A549 (cell line): ENCODE measurements at regions not wholly inside any gene's neighbourhood (a gene's known extent, or its start where the extent isn't known, plus 50 kb on each side); places are given as distances from the start of the nearest gene placed in this dataset.

Source experiments
- ATAC-seq, 2 experiments: fragments of 200-7000 bp in 1 of 2; fragments of >200 bp in 1 of 2; cut with Nextera tagmentation in 1 of 2; cut with Tn5 transposase in 1 of 2; 3 replicates each; pipeline versions ENCODE4 v1.8.0 to v1.9.1; 2018 to 2020; ENCODE audit warnings: mild to moderate bottlenecking in 1 of 2, moderate library complexity in 1 of 2
- CTCF ChIA-PET: fragments of 300-600 bp; sonication (Branson Sonifier 250); formaldehyde crosslinking; extraction: SDS; loops from one replicate; lab custom pipeline; 2021; ENCODE audit warnings: antibody characterized with exemption, inconsistent platforms; lab: Yijun Ruan, JAX
- POLR2A ChIA-PET: fragments of 350-600 bp; formaldehyde crosslinking; extraction: SDS; loops from one replicate; lab custom pipeline; 2021; ENCODE audit warnings: antibody characterized with exemption, inconsistent platforms; lab: Yijun Ruan, JAX
- DNase-seq, 2 experiments: peaks; one replicate each; pipeline versions ENCODE4 v3.0.0 to v3.0.0-alpha.2; 2011 to 2016; ENCODE audit warnings: low read depth in 1 of 2, low spot score in 1 of 2
- FAIRE-seq: peaks from 2 replicates; lab custom pipeline; 2011; peaks lifted over from hg19 to GRCh38; lab: Jason Lieb, UNC
- H3K27ac ChIP-seq, 2 experiments: fragments of >200 bp; sonication (Bioruptor Twin); formaldehyde crosslinking; 3 replicates each; pipeline ENCODE4 v1.5.1; 2016 to 2017
- H3K4me1 ChIP-seq: fragments of >200 bp; sonication (Bioruptor Twin); formaldehyde crosslinking; 3 replicates; pipeline ENCODE4 v1.6.1; 2016
- H3K4me2 ChIP-seq: fragments of >200 bp; sonication (Bioruptor Twin); formaldehyde crosslinking; 3 replicates; pipeline ENCODE4 v1.6.1; 2016
- H3K4me3 ChIP-seq: fragments of >200 bp; sonication (Bioruptor Twin); formaldehyde crosslinking; 3 replicates; pipeline ENCODE4 v1.5.1; 2016
- H3K9me3 ChIP-seq: fragments of >200 bp; sonication (Bioruptor Twin); formaldehyde crosslinking; 3 replicates; pipeline ENCODE4 v1.6.1; 2016
- CEBPB ChIP-seq, 2 experiments: fragments of >200 bp in 1 of 2; sonication (Bioruptor Twin) in 1 of 2; formaldehyde crosslinking in 1 of 2; IDR thresholded peaks; 2 replicates each; pipeline ENCODE4 v1.6.1; 2012 to 2016
- CHD2 ChIP-seq: fragments of 150-350 bp; IDR thresholded peaks from 2 replicates; pipeline ENCODE4 v1.6.1; 2014; ENCODE audit warnings: low read length; ENCODE audit not compliant: partially characterized antibody
- CHD4 ChIP-seq: fragments of 200-600 bp; sonication (generic); IDR thresholded peaks from 2 replicates; pipeline ENCODE4 v1.6.1; 2016; ENCODE audit warnings: antibody characterized with exemption, mild to moderate bottlenecking, borderline replicate concordance
- E2F6 ChIP-seq: IDR thresholded peaks from 2 replicates; pipeline ENCODE4 v1.6.1; 2012; ENCODE audit warnings: low read depth, borderline replicate concordance
- ELK1 ChIP-seq: fragments of 150-350 bp; IDR thresholded peaks from 2 replicates; pipeline ENCODE4 v1.6.1; 2014; ENCODE audit warnings: low read depth, mild to moderate bottlenecking, low read length
- EP300 ChIP-seq, 2 experiments: fragments of >200 bp; sonication (Bioruptor Twin); formaldehyde crosslinking; IDR thresholded peaks; 2 replicates in 1 of 2; 3 replicates in 1 of 2; pipeline ENCODE4 v1.6.1; 2016 to 2017
- ESRRA ChIP-seq: fragments of 150-350 bp; IDR thresholded peaks from 2 replicates; pipeline ENCODE4 v1.6.1; 2014; ENCODE audit warnings: mild to moderate bottlenecking, low read length, borderline replicate concordance
- FOSB ChIP-seq: fragments of 250-450 bp; sonication (Bioruptor Pico); IDR thresholded peaks from 2 replicates; pipeline ENCODE4 v1.5.0; 2020; ENCODE audit warnings: mild to moderate bottlenecking, moderate library complexity
- FOSL2 ChIP-seq, 2 experiments: fragments of 450-650 bp in 1 of 2; fragments of >200 bp in 1 of 2; sonication (Bioruptor Twin) in 1 of 2; formaldehyde crosslinking; IDR thresholded peaks; 2 replicates each; pipeline versions ENCODE4 v1.5.0 to v1.6.1; 2016 to 2020; ENCODE audit warnings: mild to moderate bottlenecking in 1 of 2, moderate library complexity in 1 of 2
- FOXS1 ChIP-seq: fragments of 250-450 bp; sonication (Bioruptor Pico); IDR thresholded peaks from 2 replicates; pipeline ENCODE4 v1.5.0; 2020; ENCODE audit warnings: mild to moderate bottlenecking, moderate library complexity
- GATA3 ChIP-seq: IDR thresholded peaks from 2 replicates; pipeline ENCODE4 v1.6.1; 2012; ENCODE audit warnings: borderline replicate concordance
- HES2 ChIP-seq: fragments of >200 bp; sonication (Bioruptor Twin); formaldehyde crosslinking; IDR thresholded peaks from 2 replicates; pipeline ENCODE4 v1.6.1; 2016
- HMGXB4 ChIP-seq: fragments of 250-450 bp; sonication (Bioruptor Pico); IDR thresholded peaks from 2 replicates; pipeline ENCODE4 v1.5.0; 2021; ENCODE audit warnings: mild to moderate bottlenecking, moderate library complexity, borderline replicate concordance
- HOXB13 ChIP-seq: fragments of 250-450 bp; sonication (Bioruptor Pico); IDR thresholded peaks from 2 replicates; pipeline ENCODE4 v1.5.0; 2020; ENCODE audit warnings: low read depth, mild to moderate bottlenecking, moderate library complexity
- JUN ChIP-seq, 2 experiments: fragments of >200 bp; sonication (Bioruptor Twin); formaldehyde crosslinking; IDR thresholded peaks; 2 replicates in 1 of 2; 3 replicates in 1 of 2; pipeline ENCODE4 v1.6.1; 2016 to 2017
- KDM1A ChIP-seq: fragments of 200-600 bp; sonication (generic); IDR thresholded peaks from 2 replicates; pipeline ENCODE4 v1.6.1; 2016; ENCODE audit warnings: low read depth, mild to moderate bottlenecking
- MAFK ChIP-seq: fragments of 450-650 bp; IDR thresholded peaks from 2 replicates; pipeline ENCODE4 v1.6.1; 2014; ENCODE audit not compliant: partially characterized antibody
- MAX ChIP-seq: IDR thresholded peaks from 2 replicates; pipeline ENCODE4 v1.6.1; 2012
- MYC ChIP-seq: IDR thresholded peaks from 2 replicates; pipeline ENCODE4 v1.6.1; 2012; ENCODE audit warnings: mild to moderate bottlenecking, inconsistent platforms, low read length, improper control_type of control experiment, borderline replicate concordance
- NPAS2 ChIP-seq: fragments of 250-450 bp; sonication (Bioruptor Pico); IDR thresholded peaks from 2 replicates; pipeline ENCODE4 v1.8.0; 2022; ENCODE audit warnings: mild to moderate bottlenecking, moderate library complexity, borderline replicate concordance
- NR3C1 ChIP-seq: fragments of >200 bp; sonication (Bioruptor Twin); formaldehyde crosslinking; IDR thresholded peaks from 3 replicates; pipeline ENCODE4 v1.6.1; 2017
- PHF8 ChIP-seq: fragments of 200-600 bp; sonication (generic); IDR thresholded peaks from 2 replicates; pipeline ENCODE4 v1.6.1; 2016; ENCODE audit warnings: low read depth, mild to moderate bottlenecking, antibody characterized with exemption, moderate library complexity, borderline replicate concordance
- POLR2A ChIP-seq: IDR thresholded peaks from 2 replicates; pipeline ENCODE4 v1.6.1; 2012; ENCODE audit warnings: mild to moderate bottlenecking, low read length
- RAD21 ChIP-seq, 2 experiments: fragments of >200 bp in 1 of 2; sonication (Bioruptor Twin) in 1 of 2; formaldehyde crosslinking in 1 of 2; IDR thresholded peaks in 1 of 2; conservative IDR thresholded peaks in 1 of 2; 2 replicates in 1 of 2; 3 replicates in 1 of 2; pipeline ENCODE4 v1.6.1; 2012 to 2018; ENCODE audit warnings: inconsistent platforms in 1 of 2
- SMC3 ChIP-seq: fragments of >200 bp; sonication (Bioruptor Twin); formaldehyde crosslinking; IDR thresholded peaks from 3 replicates; pipeline ENCODE4 v1.6.1; 2018; ENCODE audit warnings: inconsistent platforms
- TFCP2L1 ChIP-seq: fragments of 250-450 bp; sonication (Bioruptor Pico); IDR thresholded peaks from 2 replicates; pipeline ENCODE4 v1.5.0; 2021; ENCODE audit warnings: mild to moderate bottlenecking
- TP53 ChIP-seq: fragments of 250-450 bp; sonication (Bioruptor Pico); IDR thresholded peaks from 2 replicates; pipeline ENCODE4 v1.5.0; 2021; ENCODE audit warnings: mild to moderate bottlenecking, moderate library complexity
- USF2 ChIP-seq: fragments of 450-650 bp; IDR thresholded peaks from 2 replicates; pipeline ENCODE4 v1.6.1; 2014; ENCODE audit warnings: antibody characterized with exemption
- ZFP36 ChIP-seq: fragments of 450-650 bp; IDR thresholded peaks from 2 replicates; pipeline ENCODE4 v1.6.1; 2014; ENCODE audit warnings: borderline replicate concordance; ENCODE audit not compliant: partially characterized antibody
- ZSCAN20 ChIP-seq: fragments of 250-450 bp; sonication (Bioruptor Pico); IDR thresholded peaks from 2 replicates; pipeline ENCODE4 v1.8.0; 2022; ENCODE audit warnings: mild to moderate bottlenecking, moderate library complexity
- WGBS: methylation state at CpG from one replicate; pipeline ENCODE4 v1.1.6; 2017; ENCODE audit errors: missing lambda C conversion rate; 5-methylcytosine and 5-hydroxymethylcytosine counted together

- ATAC-seq: no peak
Measured at GRCh38 chr2:221915926-221916325, 343.8 kb upstream of the EPHA4 start.

GRCh38 chr2:221914334-221914880, 342.3 kb upstream of the EPHA4 start:
- POLR2A ChIA-PET: no interaction called here
- no peaks in the 10 kb centered on the region for H3K4me1 ChIP-seq
- ATAC-seq: no peak
- no peak for DNase-seq
- H3K4me2 ChIP-seq: no peak overlapping the region
- TF ChIP-seq GATA3: no peak
- no peak for TF ChIP-seq NR3C1
- no peak for TF ChIP-seq ZFP36
- no peak for TF ChIP-seq MYC
- no peak for TF ChIP-seq NPAS2 (CRISPR knock-in tag)
- no peak for TF ChIP-seq MAFK
- TF ChIP-seq POLR2A: no peak
- TF ChIP-seq TFCP2L1 (CRISPR knock-in tag): no peak
- no peak for TF ChIP-seq MAX
- TF ChIP-seq CHD2: no peak
- TF ChIP-seq RAD21 (conservative IDR thresholded peaks at IDR 0.05 in 1 of 2, IDR thresholded peaks at IDR 0.05 in 1 of 2): no peak
- no peak for TF ChIP-seq PHF8
- no peak for TF ChIP-seq ZSCAN20 (CRISPR knock-in tag)
- TF ChIP-seq FOXS1 (CRISPR knock-in tag): no peak
- WGBS: 29% methylated on average over 3 of the region's 3 CpGs
- CTCF ChIA-PET: no interaction called here
- H3K9me3 ChIP-seq: no peaks in the 10 kb centered on the region
- H3K4me3 ChIP-seq: no peak overlapping the region
- no peak overlapping the region for H3K27ac ChIP-seq
- FAIRE-seq: no peak

More at GRCh38 chr2:221915926-221916325, 343.8 kb upstream of the EPHA4 start:
- no peak overlapping the region for H3K27ac ChIP-seq
- ChIA-PET CTCF (interaction anchor here (0.6 to 0.7 kb wide), 2 partner anchors 908 to 1001 kb away, joined by 3 to 4 read pairs; no protein-coding TSS in a partner anchor), POLR2A (no interaction called here)
- FAIRE-seq (no peak), DNase-seq (no peak)
- no peaks in the 10 kb centered on the region for H3K9me3 ChIP-seq
- 28% methylated on average over 2 of the region's 2 CpGs for WGBS
- no peak overlapping the region for H3K4me3 ChIP-seq
- H3K4me1 ChIP-seq: no peaks in the 10 kb centered on the region
- no peak overlapping the region for H3K4me2 ChIP-seq
- TF ChIP-seq HOXB13 (CRISPR knock-in tag): no peak
- no peak for TF ChIP-seq CEBPB (IDR thresholded peaks at IDR 0.05)
- no peak for TF ChIP-seq TFCP2L1 (CRISPR knock-in tag)
- no peak for TF ChIP-seq FOSB
- TF ChIP-seq TP53 (CRISPR knock-in tag): no peak
- no peak for TF ChIP-seq E2F6
- no peak for TF ChIP-seq ESRRA
- TF ChIP-seq HES2: no peak
- no peak for TF ChIP-seq USF2
- TF ChIP-seq, all 56 proteins: peak for 0

- Histone ChIP-seq H3K4me2 (no peak overlapping the region), H3K27ac (no peak overlapping the region), H3K4me3 (no peak overlapping the region), H3K9me3 (no peaks in the 10 kb centered on the region), H3K4me1 (no peaks in the 10 kb centered on the region)
- DNase-seq (no peak), FAIRE-seq (no peak), ATAC-seq (no peak)
- WGBS: 15% methylated on average over 1 of the region's 1 CpG
- CTCF ChIA-PET: no interaction called here
- POLR2A ChIA-PET: no interaction called here
- no peak for TF ChIP-seq SMC3
- TF ChIP-seq MAX: no peak
- TF ChIP-seq FOSL2 (IDR thresholded peaks at IDR 0.05): no peak
- TF ChIP-seq FOSL2 (CRISPR knock-in tag; IDR thresholded peaks at IDR 0.05): no peak
- TF ChIP-seq ELK1: no peak
- TF ChIP-seq MAFK: no peak
- TF ChIP-seq KDM1A: no peak
- TF ChIP-seq HMGXB4 (CRISPR knock-in tag): no peak
- no peak for TF ChIP-seq RAD21 (conservative IDR thresholded peaks at IDR 0.05 in 1 of 2, IDR thresholded peaks at IDR 0.05 in 1 of 2)
- no peak for TF ChIP-seq JUN (IDR thresholded peaks at IDR 0.05)
- TF ChIP-seq HOXB13 (CRISPR knock-in tag): no peak
- TF ChIP-seq NPAS2 (CRISPR knock-in tag): no peak
- TF ChIP-seq EP300 (IDR thresholded peaks at IDR 0.05): no peak
- no peak for TF ChIP-seq PHF8
- TF ChIP-seq CHD4: no peak
Measured at GRCh38 chr2:221911890-221912289, 339.8 kb upstream of the EPHA4 start.
